Peyer's patch (tissue), 4 donors: ENCODE measurements at regions not wholly inside any gene's neighbourhood (a gene's known extent, or its start where the extent isn't known, plus 50 kb on each side); places are given as distances from the start of the nearest gene placed in this dataset.

Source experiments
- DNase-seq, 3 donors: peaks; one replicate each; pipeline ENCODE4 v3.0.0-alpha.2; 2017 to 2019
- H3K27ac ChIP-seq, 4 donors: fragments of 200-600 bp; sonication (generic); one replicate each; pipeline ENCODE4 v1.5.1; 2016 to 2019
- H3K27me3 ChIP-seq, 2 donors: fragments of 200-600 bp; sonication (generic); one replicate each; pipeline ENCODE4 v1.5.1; 2019
- H3K36me3 ChIP-seq, 3 donors: fragments of 200-600 bp; sonication (generic); one replicate each; pipeline ENCODE4 v1.5.1; 2016 to 2019
- H3K4me1 ChIP-seq, 4 donors: fragments of 200-600 bp; sonication (generic); one replicate each; pipeline ENCODE4 v1.5.1; 2016 to 2019
- H3K4me3 ChIP-seq, 4 donors: fragments of 200-600 bp; sonication (generic); 1 replicate in 3 of 4; 2 replicates in 1 of 4; pipeline ENCODE4 v1.5.1; 2016 to 2019; ENCODE audit warnings: mild to moderate bottlenecking in 1 of 4
- H3K9me3 ChIP-seq, 4 donors: fragments of 200-600 bp; sonication (generic); one replicate each; pipeline ENCODE4 v1.5.1; 2016 to 2019; ENCODE audit warnings: mild to moderate bottlenecking in 1 of 4
- CTCF ChIP-seq, 6 experiments: fragments of 450-650 bp in 4 of 6; fragments of 200-600 bp in 2 of 6; sonication (generic) in 1 of 6; IDR thresholded peaks; one replicate each; pipeline ENCODE4 v1.5.1; 2017 to 2019; ENCODE audit warnings: antibody characterized with exemption in 6 of 6, mild to moderate bottlenecking in 3 of 6, moderate library complexity in 1 of 6
- POLR2A ChIP-seq, 2 donors: fragments of 450-650 bp; IDR thresholded peaks; one replicate each; pipeline ENCODE4 v1.5.1; 2017; ENCODE audit warnings: antibody characterized with exemption in 2 of 2, mild to moderate bottlenecking in 2 of 2, moderate library complexity in 2 of 2

GRCh38 chrX:17206584-17206983 lies 168.4 kb upstream of the NHS start:
- Histone ChIP-seq H3K27ac (no peak overlapping the region), H3K9me3 (no peaks in the 10 kb centered on the region), H3K4me1 (no peaks in the 10 kb centered on the region), H3K4me3 (no peak overlapping the region), H3K36me3 (no peaks in the 10 kb centered on the region), H3K27me3 (no peaks in the 10 kb centered on the region)
- DNase-seq: no peak
- no peak for TF ChIP-seq POLR2A (IDR thresholded peaks at IDR 0.05)
- no peak for TF ChIP-seq CTCF (IDR thresholded peaks at IDR 0.05)

GRCh38 chrX:17214962-17215361 lies 160.0 kb upstream of the NHS start:
- Histone ChIP-seq H3K36me3 (no peaks in the 10 kb centered on the region), H3K27ac (no peak overlapping the region), H3K27me3 (no peaks in the 10 kb centered on the region), H3K4me1 (no peaks in the 10 kb centered on the region), H3K4me3 (no peak overlapping the region), H3K9me3 (no peaks in the 10 kb centered on the region)
- no peak for DNase-seq
- TF ChIP-seq CTCF (IDR thresholded peaks at IDR 0.05) (no peak), POLR2A (IDR thresholded peaks at IDR 0.05) (no peak)

- Histone ChIP-seq H3K36me3 (no peaks in the 10 kb centered on the region), H3K27ac (no peak overlapping the region), H3K4me3 (no peak overlapping the region), H3K4me1 (no peaks in the 10 kb centered on the region), H3K27me3 (no peaks in the 10 kb centered on the region), H3K9me3 (no peaks in the 10 kb centered on the region)
- no peak for TF ChIP-seq CTCF (IDR thresholded peaks at IDR 0.05)
- TF ChIP-seq POLR2A (IDR thresholded peaks at IDR 0.05): no peak
- no peak for DNase-seq
Measured at GRCh38 chrX:17226736-17227135, 148.3 kb upstream of the NHS start.

- no peaks in the 10 kb centered on the region for H3K36me3 ChIP-seq
- no peak for DNase-seq
- H3K4me3 ChIP-seq: no peak overlapping the region
- no peak overlapping the region for H3K27ac ChIP-seq
- H3K27me3 ChIP-seq: no peaks in the 10 kb centered on the region
- H3K4me1 ChIP-seq: no peaks in the 10 kb centered on the region
- no peak for TF ChIP-seq POLR2A (IDR thresholded peaks at IDR 0.05)
- TF ChIP-seq CTCF (IDR thresholded peaks at IDR 0.05): no peak
- no peaks in the 10 kb centered on the region for H3K9me3 ChIP-seq
Measured at GRCh38 chrX:17237146-17237545, 137.9 kb upstream of the NHS start.

GRCh38 chrX:17242470-17242869 lies 132.5 kb upstream of the NHS start:
- H3K4me3 ChIP-seq: no peak overlapping the region
- TF ChIP-seq CTCF (IDR thresholded peaks at IDR 0.05) (peak in 5 of 6 experiments; percentile 54 to 78 (median 68)), POLR2A (IDR thresholded peaks at IDR 0.05) (no peak)
- H3K36me3 ChIP-seq: no peaks in the 10 kb centered on the region
- H3K27ac ChIP-seq: no peak overlapping the region
- DNase-seq: peak in 1 of 3 donors; percentile 62
- no peaks in the 10 kb centered on the region for H3K4me1 ChIP-seq
- H3K27me3 ChIP-seq: no peaks in the 10 kb centered on the region
- H3K9me3 ChIP-seq: no peaks in the 10 kb centered on the region

- no peaks in the 10 kb centered on the region for H3K9me3 ChIP-seq
- H3K36me3 ChIP-seq: no peaks in the 10 kb centered on the region
- H3K27me3 ChIP-seq: no peaks in the 10 kb centered on the region
- H3K4me3 ChIP-seq: no peak overlapping the region
- no peak overlapping the region for H3K27ac ChIP-seq
- no peak for TF ChIP-seq POLR2A (IDR thresholded peaks at IDR 0.05)
- TF ChIP-seq CTCF (IDR thresholded peaks at IDR 0.05): no peak
- no peak for DNase-seq
- H3K4me1 ChIP-seq: no peaks in the 10 kb centered on the region
Measured at GRCh38 chrX:17247144-17247543, 127.9 kb upstream of the NHS start.
